HG03565 (cell line): ENCODE measurements at regions not wholly inside any gene's neighbourhood (a gene's known extent, or its start where the extent isn't known, plus 50 kb on each side); places are given as distances from the start of the nearest gene placed in this dataset.
A peak's percentile ranks its signal among the peaks of the same experiment; 100 is the strongest.

Experiments used
- ATAC-seq: cut with Tn5 transposase; IDR thresholded peaks from one replicate; pipeline ENCODE4 v1.9.1; 2021; ENCODE audit warnings: mild to moderate bottlenecking, moderate library complexity; ENCODE audit not compliant: unreplicated experiment

DNA sequence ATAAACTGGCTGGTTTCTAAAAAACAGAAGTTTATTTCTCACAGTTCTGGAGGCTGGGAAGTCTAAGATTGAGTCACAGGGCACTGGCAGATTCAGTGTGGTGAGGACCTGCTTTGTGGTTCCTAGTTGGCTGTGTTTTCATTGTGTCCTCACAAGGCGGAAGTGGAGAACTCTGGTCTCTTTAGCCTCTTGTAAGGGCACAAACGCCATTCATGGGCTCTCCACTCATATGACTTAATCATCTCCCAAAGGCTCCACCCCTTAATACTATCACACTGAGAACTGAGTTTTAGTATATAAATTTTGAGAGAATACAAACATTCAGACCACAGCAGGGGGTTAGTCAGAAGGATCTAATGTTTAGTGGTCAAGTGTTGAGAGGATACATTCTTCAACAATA is 208.2 kb downstream of the SEC61B start:
- no peak for ATAC-seq

DNA sequence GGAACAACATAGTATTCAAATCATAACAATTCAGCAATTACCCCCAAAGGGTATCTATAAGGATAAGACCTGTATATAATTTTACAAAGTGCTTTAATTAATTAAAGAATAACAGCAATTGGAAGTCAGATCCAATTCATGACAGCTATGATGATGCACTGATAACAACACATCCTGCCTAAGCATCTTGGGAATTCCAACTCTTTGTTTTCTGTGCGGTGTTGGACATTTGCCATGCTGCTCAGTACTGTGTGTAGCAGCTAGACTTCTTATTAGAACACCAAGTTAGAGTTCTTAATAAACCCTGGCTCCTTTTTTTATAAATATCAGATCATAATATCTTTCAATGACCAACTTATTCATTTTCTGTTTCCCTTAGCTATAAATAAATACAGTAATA is 209.0 kb downstream of the SEC61B start:
- ATAC-seq, result no peak

DNA sequence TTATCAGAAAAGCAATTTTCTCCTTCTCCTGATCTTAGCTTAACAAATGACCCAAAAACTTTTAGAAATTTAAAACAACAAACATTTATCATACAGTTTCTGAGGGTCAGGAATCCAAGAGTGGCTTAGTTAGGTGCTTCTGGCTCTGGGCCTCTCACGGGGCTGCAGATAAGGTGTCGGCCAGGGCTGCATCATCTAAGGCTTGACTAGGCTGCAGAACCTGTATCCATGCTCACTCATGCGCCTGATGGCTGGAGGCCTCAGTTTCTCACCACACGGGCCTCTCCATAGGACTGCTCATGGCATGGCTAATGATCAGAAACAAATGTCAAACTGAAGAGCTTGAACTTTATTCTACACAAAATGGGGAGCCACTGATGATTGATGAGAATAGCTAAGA is 210.0 kb downstream of the SEC61B start:
- ATAC-seq, result no peak

DNA sequence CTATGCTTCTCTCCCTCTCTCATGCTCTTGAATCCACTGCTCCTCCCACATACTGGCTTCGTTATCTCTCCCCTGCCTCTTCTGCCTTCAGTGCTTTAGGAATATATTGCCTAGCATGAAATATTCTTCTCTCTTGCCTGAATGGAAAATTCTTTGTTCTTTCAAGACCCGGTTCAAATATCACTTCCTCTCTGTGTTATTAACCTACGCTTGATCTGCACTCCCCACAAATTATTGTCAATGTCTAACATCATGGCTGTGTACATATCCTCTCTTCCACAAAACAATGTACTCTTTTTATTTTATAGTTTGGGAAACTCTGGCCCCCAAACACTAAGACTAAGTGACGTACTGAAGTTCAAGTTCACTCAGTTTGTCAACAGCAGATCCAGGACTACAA is 211.0 kb downstream of the SEC61B start:
- no peak for ATAC-seq

DNA sequence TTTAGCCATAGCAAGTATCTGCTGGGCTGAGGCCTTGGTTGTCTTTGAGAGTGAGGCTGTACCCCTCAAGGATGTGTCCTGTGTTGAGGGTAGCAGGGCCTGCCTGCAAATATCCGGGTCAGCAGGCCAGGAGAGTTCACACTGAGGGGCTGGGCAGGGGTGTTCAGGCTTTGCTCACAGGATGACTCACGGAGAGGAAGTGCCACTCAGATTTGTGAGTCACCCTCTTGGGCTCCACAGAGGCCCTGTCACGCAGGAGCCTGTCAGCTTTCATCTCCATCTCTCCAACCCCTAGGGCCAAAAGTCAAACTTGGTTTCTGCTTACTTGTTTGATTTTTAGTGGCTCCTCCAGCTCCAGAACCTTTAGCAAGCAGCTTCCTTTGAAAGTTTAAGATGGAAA is 211.5 kb downstream of the SEC61B start:
- peak; percentile 97 for ATAC-seq

DNA sequence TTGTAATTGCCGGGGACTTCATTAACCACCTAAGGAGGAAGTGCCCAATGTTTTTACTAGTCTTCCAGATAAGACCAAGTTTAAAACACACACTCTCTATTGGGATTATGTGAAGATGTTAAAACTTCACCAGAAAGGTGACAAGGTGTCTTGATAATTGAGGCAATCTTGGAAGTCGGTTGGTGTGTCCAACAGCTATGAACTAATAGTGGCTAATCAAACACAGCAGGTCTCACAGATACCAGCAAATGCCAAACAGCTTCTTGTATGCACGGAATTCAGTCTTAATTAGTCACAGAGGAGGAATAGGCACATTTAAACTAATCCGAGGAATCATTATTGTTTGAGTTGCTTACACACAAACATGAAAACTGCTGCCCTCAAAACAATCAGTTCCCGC is 214.5 kb downstream of the SEC61B start:
- ATAC-seq, result no peak

DNA sequence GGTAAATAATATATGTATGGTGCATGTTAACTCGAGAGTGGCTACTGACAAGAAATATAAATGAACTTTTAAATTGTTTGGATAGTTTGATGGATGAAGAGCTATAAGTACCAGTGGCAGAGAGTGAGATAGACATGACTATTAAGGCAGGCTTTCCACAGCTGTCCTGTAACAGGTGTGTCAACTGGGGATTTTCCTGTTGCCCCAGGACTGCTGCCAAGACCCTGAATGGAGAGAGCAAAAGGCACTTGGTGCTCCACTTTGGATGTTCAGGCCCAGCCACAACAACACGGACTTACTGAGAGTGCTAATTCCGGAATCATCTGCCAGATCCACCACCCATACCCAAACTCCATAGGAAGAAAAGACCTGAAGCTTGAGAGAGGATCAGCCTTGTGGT is 215.1 kb downstream of the SEC61B start:
- ATAC-seq, result no peak

DNA sequence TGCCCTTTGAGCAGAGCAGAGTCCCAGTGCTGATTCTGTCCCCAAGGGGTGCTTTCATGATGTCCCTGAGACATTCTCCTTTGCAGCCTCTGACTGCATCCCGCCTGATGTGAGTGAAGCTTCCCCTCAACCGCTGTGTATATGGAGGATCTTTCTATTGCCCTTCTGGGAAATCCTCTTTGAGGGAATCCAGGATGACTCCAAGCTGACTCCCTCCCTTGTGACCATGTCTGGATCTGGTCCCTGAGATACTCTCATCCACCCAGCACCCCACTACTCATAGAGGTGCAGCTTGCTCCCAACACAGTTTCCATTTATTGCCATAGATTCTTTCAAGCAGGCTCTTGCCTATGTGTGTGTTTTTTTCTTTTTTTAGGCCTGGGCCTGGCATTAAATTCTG is 216.5 kb downstream of the SEC61B start:
- no peak for ATAC-seq

DNA sequence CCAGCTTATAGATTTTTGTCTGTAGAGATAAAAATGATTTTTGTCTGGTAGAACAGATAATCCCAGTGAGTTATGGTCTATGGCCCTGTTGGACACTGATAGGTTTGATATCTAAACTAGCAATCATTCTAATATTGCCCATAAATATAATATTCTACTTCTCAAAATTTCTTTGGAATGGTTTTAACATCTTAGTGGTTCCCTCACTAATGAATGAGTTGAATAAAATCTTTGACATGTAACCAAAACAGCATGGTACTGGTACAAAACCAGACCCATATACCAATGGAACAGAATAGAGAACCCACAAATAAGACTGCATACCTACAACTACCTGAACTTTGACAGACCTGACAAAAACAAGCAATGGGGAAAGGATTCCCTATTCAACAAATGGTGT is 219.7 kb downstream of the SEC61B start:
- no peak for ATAC-seq

DNA sequence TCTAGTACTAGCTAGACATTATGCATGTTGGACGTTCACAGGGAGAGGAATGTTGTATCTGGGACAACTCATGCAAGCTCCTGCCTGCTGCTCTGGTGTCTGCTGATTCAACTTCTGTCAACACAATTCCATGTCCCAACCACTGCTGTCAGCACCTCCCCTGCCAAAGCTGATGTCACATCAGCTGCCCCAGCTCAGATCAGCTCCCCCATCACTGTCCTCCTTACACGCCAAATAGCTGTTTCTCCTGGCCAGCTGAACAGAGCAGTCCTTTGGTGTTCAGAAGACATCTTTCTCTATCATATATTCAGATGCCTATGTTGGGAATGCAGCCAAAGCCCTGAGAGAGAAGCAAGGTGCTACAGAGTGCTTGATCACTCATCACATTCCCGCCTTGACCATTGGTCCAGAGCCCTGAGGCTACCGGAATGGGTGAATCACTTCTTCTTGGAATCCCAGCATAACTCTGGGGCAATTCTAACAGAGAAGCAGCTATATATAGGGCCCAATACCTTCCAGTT is 223.3 kb downstream of the SEC61B start:
- ATAC-seq, result no peak

DNA sequence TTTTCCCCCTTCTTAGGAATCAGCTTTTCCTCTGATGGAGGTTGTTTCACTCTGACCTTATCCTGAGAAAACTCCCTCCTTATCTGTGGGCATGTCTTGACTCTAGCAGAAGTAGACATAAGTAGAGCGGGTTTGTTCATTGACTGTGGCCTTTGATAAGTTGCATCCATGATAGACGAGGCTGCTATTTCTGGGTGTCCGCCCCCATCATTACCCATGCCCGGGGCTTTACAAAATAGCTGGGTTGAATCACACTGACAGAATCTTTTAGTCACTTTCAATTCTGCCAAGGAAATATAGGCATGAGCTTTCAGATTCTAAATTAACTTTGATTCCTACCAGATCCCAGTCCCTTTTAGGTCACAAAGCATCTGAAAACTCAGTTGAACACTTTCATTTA is 223.8 kb downstream of the SEC61B start:
- ATAC-seq, result no peak

DNA sequence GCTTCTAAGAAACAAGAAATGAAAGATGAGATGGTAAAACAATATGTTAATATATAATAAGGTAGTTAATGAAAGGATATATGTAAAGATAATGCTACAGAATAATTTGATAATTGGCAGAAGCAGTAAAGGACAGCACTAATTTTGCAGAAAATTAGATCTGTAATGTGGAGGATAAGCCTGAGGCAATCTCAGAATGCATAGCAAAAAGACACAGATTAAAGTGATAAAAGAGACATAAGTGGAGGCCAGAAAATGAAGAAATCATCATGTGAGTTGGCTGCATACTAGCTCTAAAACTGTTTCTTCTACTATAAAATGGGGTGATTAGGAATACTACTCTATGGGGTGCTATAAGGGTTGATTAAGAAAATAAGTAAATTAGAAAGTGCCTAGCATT is 225.9 kb downstream of the SEC61B start:
- no peak for ATAC-seq

DNA sequence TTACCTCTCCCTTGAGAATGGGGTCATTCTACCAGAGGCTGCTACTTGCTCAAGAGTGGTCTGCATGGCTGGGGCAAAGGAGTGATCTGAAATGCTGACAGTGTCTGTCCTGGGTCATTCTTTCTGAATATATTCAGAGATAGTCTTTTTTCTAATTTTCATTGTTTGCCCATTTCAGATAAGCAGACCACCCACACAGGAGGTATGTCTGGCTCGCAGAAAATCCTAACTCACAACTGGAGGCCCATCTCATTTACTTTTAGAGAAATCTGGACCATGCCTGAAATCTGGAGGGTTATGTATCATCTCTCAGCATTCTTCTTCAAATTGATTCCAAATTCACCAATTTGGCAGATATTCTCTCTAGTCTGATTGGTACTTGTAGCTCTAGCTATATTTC is 227.6 kb downstream of the SEC61B start:
- no peak for ATAC-seq

DNA sequence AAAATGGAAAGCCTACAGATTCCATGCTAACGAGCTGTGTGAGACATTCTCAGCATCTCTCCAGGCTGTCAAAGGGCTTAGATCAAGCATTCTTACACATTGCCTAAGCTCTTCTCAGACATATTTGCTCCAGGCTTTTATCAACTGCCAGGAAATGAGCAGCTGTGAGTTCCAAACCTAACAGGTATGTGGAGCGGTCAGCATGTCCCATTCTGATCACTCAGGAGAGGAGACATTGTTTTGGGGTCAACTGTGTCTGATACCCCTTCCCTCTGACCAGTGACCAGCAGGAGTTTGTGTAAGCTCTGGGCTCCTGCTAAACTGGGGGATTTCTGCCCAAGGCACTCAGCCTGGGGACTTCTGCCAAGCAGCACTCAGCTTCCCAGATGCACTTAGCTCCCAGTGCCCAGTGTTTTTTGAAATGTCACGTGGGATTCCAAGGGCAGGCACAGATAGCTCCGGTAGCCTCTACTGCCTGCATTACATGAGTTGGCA is 229.1 kb downstream of the SEC61B start:
- ATAC-seq, result no peak

DNA sequence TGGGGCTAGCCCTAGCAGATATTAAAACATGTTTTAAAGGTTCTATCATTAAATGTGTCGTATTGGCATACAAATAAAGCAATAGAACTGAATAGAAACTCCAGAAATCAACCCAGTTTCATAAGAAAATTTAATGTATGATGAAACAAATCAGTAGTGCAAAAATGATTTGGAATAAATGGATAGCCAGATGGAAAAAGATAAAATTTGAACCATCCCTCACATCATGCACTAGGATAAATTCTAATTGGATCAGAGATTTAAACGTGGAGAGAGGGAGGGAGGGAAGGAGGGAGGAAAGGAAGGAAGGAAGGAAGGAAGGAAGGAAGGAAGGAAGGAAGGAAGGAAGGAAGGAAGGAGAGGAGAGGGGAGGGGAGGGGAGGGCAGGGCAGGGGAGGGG is 235.3 kb downstream of the SEC61B start:
- no peak for ATAC-seq

DNA sequence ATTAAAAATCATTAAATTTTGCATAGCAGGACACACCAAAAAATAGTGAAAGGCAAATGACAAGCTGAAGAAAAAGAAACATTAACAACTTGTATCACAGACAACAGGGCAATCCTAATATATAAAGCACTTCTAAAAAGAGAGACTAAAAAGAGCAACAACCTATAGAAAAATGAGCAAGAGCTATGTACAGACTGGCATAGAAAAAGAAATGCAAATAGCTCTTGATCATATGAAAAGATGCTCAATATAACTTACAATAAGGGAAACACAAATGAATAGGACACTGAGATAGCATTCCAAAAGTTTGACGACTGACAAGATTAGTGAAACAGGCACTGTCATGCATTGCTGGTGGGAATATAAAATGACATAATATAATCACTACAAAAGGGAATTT is 235.9 kb downstream of the SEC61B start:
- ATAC-seq, result no peak

DNA sequence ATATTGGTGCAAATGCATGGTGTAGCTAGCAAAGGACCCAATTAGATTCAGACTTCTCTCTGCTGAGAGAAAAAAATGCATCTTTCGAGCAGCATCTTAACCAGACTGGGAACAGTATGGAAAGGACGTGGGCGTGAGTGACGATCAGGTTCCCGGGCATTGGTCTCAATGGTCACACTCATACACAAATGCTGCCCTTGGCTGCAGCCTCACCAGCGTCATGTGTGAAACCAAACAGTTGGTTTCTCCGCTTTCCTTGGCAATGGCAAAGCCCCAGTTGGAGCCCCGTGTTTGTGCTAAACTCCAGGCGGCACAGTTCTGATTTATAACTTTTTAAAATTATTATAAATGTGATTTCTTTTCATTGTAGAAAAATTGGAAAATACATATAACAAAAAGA is 237.8 kb downstream of the SEC61B start:
- ATAC-seq, result no peak

DNA sequence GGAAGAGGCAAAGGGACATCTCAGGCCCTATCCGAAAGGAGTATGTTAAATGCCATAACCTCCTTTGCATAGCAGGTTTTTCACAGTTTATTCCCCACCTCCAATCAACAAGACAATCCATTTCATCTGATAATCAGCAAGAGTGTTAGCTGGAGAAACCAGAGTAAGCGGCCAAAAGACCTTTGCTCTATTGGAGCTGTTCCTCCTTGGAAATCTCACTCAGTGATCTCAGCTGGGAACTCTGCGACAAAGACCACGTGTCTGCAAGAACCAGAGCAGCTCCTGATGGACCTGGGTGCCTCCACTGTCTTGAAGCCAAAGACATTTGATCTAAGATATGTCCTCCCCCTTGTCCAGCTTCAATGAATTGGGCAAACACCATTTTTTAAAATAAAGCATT is 241.0 kb downstream of the SEC61B start:
- ATAC-seq, result no peak

DNA sequence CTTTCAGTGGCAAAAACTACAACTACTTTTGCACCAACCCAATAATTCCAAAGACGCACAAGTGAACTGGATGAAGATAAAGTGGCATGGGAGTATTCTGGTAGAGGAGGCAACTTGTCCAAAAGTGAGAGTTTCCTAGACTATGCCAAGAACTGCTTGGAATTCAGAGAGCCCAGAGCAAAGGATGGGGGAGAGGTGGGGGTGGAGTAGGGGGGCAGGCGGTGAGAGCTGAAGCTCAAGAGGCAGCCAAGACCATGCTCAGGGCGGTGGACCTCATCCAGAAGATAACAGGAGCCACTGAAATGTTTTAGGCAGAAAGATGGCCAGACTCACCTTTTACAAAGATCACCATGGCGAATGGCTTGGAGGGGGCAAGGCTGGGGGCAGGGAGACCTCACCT is 242.5 kb downstream of the SEC61B start:
- no peak for ATAC-seq

DNA sequence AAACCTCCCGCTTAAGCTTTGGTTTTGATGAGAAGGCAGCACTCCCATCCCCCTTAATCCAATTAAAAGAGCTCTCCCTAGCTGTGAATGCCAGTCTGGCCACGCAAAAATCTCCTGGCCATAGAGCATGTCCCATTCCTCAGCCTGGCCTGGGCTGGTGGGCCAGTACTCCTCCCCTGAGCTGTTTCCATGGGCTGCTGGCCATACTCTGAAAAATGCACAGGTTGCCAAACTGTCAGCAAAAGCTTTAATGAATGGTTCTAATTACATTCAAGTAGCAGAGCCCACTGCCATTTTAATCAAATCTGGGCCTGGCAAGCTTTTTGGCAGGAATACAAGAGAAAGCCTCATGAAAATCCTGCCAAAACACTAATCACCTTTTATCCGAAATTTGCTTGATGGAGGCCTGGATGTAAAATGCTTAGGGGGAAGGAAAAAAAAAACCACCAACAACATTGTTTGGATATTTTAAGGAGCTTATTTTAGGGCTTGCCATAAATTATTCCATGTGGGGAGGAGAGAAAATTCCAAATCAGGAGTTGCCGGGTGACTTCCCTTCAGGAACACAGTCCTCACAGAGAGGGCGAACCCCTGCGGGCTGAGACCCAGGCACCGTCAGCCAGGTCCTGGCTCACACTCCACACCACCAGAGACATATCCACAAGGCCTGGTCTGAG is 243.3 kb downstream of the SEC61B start:
- ATAC-seq, result no peak

DNA sequence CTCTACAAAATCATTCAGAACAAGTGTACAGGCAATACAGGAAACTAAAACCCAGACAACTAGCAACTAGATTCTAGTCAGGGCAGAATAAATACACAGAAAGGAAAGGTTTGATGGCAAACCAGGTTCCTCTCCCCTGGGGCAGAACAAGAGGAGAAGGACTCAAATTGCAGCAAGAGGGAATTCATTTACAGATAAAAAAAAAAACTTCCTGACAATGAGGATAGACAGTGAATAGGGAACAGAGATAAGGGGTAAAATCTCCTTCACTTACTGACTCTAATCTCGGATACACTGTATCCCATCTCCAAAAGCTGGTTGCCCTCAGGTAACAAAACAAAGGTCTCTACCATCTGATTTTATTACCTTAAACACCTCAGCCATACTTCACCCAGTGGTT is 244.0 kb downstream of the SEC61B start:
- ATAC-seq, result no peak

DNA sequence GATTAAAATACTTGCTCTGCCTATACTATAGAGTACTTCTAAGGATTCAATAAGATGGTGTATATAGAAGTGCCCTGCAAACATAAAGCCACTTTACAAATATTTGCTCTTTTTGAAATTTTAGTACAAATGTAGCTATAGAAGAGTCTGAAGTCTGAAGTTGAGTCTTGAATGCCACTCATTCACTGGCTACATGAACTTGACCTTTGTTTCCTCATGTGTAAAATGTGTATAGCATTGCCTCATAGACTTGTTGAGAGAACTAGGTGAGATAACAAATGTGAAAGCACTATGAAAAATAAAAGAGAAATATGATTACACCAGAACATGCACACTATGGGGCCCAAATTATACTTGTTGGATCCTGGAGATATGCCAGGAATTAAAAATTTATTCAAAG is 244.7 kb downstream of the SEC61B start:
- no peak for ATAC-seq

DNA sequence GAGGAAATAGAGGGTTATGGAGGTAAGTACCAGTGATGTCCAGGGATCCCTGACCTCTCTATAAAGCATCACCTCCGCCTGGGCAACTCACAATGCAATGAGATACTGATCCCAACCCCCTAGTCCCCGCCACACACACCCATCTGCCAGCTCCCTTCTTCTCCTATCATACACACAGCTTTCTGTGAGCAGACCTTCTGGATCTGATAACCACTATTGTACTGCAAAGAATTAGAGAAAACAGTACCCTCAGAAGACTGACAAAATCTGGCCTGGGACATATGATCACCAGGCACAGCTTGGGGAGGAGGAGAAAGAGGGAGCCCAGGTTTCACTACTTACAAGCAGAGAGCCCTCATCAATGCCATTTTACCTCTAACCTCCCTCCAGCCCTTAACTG is 249.0 kb downstream of the SEC61B start:
- ATAC-seq, result no peak
